NK-92 treated with Interleukin-12 subunit alpha and Interleukin-12 subunit beta, amount 100 ng/mL, for 24 hours (cell line): ENCODE measurements at regions not wholly inside any gene's neighbourhood (a gene's known extent, or its start where the extent isn't known, plus 50 kb on each side); places are given as distances from the start of the nearest gene placed in this dataset.

Experiments
- DNase-seq: peaks from one replicate; lab custom pipeline; 2025; lab: John Stamatoyannopoulos, UW

- DNase-seq = no peak
Observed at GRCh38 chr7:46239846-46240245, 318.8 kb upstream of the IGFBP3 start.

GRCh38 chr7:46237466-46237865 lies 316.4 kb upstream of the IGFBP3 start:
- no peak for DNase-seq

- DNase-seq = no peak
Observed at GRCh38 chr7:46233585-46234329, 312.7 kb upstream of the IGFBP3 start.

GRCh38 chr7:46230990-46231305 lies 309.9 kb upstream of the IGFBP3 start:
- no peak for DNase-seq

GRCh38 chr7:46230298-46230989 lies 309.4 kb upstream of the IGFBP3 start:
- DNase-seq = no peak

GRCh38 chr7:46229409-46229808 lies 308.3 kb upstream of the IGFBP3 start:
- no peak for DNase-seq

GRCh38 chr7:46226860-46227259 lies 305.8 kb upstream of the IGFBP3 start:
- DNase-seq = no peak

GRCh38 chr7:46224363-46224762 lies 303.3 kb upstream of the IGFBP3 start:
- no peak for DNase-seq

GRCh38 chr7:46220066-46220630 lies 299.1 kb upstream of the IGFBP3 start:
- no peak for DNase-seq

GRCh38 chr7:46218461-46219200 lies 297.6 kb upstream of the IGFBP3 start:
- no peak for DNase-seq

GRCh38 chr7:46215987-46216567 lies 295.0 kb upstream of the IGFBP3 start:
- no peak for DNase-seq

- DNase-seq = no peak
Observed at GRCh38 chr7:46214526-46214925, 293.5 kb upstream of the IGFBP3 start.

GRCh38 chr7:46213154-46213537 lies 292.1 kb upstream of the IGFBP3 start:
- DNase-seq = no peak

- DNase-seq = no peak
Observed at GRCh38 chr7:46212425-46213153, 291.5 kb upstream of the IGFBP3 start.

- no peak for DNase-seq
Observed at GRCh38 chr7:46210467-46210866, 289.4 kb upstream of the IGFBP3 start.

GRCh38 chr7:46209611-46210388 lies 288.7 kb upstream of the IGFBP3 start:
- no peak for DNase-seq

- DNase-seq = no peak
Observed at GRCh38 chr7:46208635-46209525, 287.8 kb upstream of the IGFBP3 start.

- no peak for DNase-seq
Observed at GRCh38 chr7:46207931-46208634, 287.0 kb upstream of the IGFBP3 start.

GRCh38 chr7:46206476-46207060 lies 285.5 kb upstream of the IGFBP3 start:
- no peak for DNase-seq
